ENCODE measurements at regions not wholly inside any gene's neighbourhood (a gene's known extent, or its start where the extent isn't known, plus 50 kb on each side); places are given as distances from the start of the nearest gene placed in this dataset.

- peak; percentile 29 for DNase-seq (ENCODE audit: low read depth, low spot score)
Measured at GRCh38 chr5:54743997-54744788, 226.6 kb downstream of the SNX18 start.

- DNase-seq (ENCODE audit: low read depth, low spot score): no peak
Measured at GRCh38 chr5:54743581-54743980, 226.0 kb downstream of the SNX18 start.

DNA sequence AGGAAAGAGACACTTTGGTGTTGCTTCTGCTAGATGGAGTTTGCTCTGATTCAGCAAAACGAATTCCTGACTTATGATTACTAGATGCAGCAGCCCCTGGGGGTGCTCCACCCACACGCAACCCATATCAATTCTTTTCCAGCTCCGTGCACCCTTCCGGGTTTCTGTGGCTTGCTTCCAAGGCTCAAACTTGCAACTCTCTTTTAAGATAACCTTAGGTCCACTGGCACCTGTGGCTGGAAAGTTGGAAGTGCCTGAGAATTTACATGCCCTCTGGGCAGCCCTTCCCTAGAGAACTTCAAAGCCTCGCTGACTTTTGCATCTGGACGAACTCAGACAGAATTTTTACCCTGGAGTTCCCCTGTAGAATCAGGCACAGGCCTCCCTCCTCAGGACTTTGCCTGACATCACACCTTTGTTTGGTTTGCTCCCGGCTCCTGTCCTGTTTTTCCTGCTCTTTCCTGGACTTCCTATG, 224.9 kb downstream of the SNX18 start:
- no peak for DNase-seq (ENCODE audit: low read depth, low spot score)

DNA sequence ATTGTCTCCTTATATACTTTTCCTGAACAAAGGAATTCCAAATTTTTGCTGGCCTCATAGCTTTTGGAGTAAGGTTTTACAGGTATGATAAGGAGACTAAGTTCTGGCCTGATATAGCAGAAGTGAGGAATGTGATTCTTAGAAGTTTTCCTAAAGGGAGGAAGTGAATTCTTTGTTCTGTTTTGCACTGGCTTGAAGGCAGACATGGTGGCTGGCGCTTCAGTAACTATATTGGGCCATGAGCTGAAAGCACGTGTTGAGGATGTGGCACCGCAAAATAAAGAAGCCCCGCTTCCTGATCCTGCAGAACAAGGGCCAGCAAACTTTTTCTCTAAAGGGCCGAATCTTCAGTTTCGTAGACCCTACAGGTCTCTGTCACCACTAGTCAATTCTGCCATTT, 224.2 kb downstream of the SNX18 start:
- no peak for DNase-seq (ENCODE audit: low read depth, low spot score)

DNA sequence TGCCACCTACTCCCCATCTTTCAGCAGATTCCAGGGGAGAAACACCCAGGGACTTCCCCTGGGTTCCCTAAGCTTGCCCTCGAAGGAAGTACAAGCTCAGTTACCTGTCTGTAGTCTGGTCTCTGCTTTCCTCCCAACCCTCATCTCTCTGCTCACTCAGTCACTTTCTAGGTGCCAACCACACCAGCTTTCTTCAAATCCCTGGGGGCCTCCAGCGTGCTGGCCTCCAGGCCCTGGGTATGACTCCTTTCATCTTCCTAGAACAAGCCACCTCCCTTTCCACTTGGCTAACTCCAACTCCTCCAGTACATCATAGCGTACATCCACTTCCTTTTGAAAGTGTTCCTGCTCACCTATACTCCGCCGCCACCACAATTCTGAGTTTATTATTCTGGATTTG, 222.6 kb downstream of the SNX18 start:
- no peak for DNase-seq (ENCODE audit: low read depth, low spot score)

GRCh38 chr5:54739371-54739770, 221.8 kb downstream of the SNX18 start:
- DNase-seq (ENCODE audit: low read depth, low spot score): no peak

- DNase-seq (ENCODE audit: low read depth, low spot score): no peak
Measured at GRCh38 chr5:54738973-54739367, 221.4 kb downstream of the SNX18 start.

DNA sequence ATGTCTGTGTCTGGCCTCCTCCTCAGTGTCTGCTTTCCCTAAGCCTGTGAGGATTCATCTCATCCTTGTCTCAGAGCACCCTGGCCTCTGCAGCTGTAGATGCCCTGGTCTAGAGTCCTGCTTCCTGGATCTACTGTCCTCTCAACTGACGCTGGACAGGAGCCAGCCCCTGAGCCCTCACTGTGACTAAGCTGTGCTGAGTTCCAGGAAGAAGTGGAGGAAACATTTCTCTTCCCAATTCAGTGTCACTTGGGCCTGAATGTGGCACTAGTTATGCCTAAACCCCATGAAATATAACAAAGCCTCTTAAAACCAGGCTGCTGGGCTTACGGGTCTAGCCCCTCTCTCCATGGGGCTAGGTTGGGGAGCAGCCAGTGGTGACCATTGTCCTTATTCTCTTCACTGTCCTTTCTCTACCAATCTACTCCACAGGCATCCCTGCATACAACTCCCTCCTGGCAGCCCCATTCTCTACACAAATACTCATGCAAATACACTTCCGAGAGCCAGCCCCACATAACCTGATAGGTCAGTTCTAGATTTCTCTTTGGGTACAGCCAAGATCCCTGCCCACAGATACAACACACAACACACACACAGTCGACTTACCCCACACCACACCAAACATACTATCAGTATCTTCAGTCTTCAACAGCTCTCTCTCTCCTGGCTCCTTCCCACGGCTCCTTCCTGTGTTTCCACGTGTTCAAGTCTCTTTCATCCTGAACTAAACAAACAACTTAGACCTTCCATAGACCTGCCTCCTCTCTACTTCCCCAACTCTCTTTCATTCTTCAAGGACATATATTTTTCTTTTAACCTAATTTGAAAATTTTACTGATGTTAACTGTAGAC, 220.8 kb downstream of the SNX18 start:
- no peak for DNase-seq (ENCODE audit: low read depth, low spot score)

DNA sequence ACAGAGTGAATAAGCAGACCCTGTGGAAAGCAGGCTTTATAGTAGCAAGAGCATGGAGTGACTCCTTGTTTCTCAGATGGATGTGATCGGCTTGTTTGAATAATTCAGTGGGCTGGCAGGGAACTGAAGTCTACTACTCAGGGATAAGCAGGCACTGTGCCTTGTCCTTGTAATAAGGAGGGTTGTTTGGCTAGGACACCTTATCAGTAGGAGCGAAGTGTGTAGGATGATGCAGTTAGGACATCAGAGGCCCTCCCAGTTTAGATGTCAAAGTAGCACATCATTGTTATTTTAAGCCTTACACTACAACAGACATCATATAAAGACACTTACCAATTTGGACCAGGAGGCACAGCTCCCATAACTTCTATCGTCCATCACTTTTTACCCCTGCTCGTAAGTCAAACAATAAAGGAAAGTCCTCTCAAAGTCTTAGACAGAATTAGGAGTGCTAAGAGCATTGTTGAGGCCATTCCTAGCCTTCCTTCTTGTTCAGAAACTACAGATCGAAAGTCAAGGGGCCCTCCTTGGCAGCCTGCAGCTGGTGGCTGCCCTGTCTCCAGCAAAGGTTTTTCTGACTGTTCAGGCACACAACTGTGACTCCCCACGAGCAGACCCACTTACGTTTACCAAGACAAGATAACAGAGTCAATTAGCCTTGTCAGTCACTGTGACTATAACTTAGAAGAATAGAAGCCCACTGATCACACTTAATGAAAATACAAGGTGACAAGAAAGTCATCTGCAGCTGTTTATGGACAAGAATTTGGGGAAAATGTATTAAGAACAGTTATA, 218.6 kb downstream of the SNX18 start:
- no peak for DNase-seq (ENCODE audit: low read depth, low spot score)

- DNase-seq (ENCODE audit: low read depth, low spot score): no peak
Measured at GRCh38 chr5:54733101-54733500, 215.5 kb downstream of the SNX18 start.

GRCh38 chr5:54732108-54732507, 214.5 kb downstream of the SNX18 start:
- DNase-seq (ENCODE audit: low read depth, low spot score): no peak

GRCh38 chr5:54728588-54728915, 211.0 kb downstream of the SNX18 start:
- no peak for DNase-seq (ENCODE audit: low read depth, low spot score)

- no peak for DNase-seq (ENCODE audit: low read depth, low spot score)
Measured at GRCh38 chr5:54727874-54728587, 210.5 kb downstream of the SNX18 start.

DNA sequence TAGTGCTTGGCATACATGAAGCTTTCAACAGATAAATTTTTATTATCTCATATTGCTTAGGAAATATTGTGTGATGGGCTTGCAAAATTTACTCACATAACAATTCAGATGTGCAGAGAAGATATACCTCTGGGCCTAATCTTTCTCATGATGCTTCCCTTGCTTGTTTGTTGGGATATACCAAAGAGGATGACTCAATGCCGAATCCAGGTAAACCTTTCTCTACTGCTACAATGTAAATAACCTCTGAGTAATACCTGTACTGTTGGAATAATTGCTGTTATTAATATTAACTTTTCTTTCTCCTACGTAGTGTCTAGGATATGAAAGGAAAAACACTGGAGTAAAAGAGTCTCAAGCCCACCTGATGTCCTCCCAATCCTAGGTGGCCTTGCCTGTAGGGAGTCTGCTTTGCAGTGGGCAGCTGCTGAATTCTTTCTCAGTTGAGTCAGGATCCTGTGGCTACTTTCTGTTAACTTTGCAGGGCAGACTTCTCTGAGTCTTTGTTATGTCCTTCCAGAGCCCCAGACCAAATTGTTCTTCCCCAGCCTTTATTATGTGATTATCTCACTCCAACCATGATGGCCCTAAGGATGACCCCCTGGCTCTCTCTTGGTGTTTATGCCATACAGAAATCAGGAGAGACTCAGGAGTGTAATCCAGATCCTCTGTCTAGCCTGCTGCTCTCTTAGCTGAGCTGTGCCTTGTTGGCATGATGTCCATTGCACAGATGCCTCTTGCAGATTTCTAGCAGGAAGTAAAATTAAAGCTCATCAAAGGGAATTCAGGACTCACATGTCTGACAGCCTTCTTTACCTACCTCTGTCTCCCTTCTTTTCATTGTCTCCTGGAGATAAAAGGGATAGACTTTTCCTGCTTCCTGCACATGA, 208.1 kb downstream of the SNX18 start:
- no peak for DNase-seq (ENCODE audit: low read depth, low spot score)

GRCh38 chr5:54722846-54723433, 205.4 kb downstream of the SNX18 start:
- no peak for DNase-seq (ENCODE audit: low read depth, low spot score)

- no peak for DNase-seq (ENCODE audit: low read depth, low spot score)
Measured at GRCh38 chr5:54721951-54722654, 204.5 kb downstream of the SNX18 start.

GRCh38 chr5:54721116-54721515, 203.6 kb downstream of the SNX18 start:
- no peak for DNase-seq (ENCODE audit: low read depth, low spot score)

DNA sequence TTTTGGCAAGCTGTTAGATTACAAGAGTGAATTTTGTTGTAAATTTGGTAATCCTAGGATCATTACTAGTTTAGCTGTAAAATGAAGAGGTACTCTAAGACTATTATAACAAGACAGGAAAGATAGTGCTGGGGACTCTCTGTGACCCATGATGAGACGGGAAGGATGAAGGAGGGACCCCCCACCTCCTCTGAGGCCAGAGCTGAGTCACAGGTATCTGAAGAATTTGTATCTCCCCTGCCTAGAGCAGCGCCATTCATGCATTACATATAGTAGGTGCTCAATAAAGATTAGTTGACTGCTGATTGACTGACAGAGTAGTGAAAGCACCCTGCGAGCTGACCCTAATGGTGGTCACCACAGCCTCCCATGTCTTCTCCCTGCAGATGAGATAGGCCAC, 202.8 kb downstream of the SNX18 start:
- DNase-seq (ENCODE audit: low read depth, low spot score): no peak

All from activated CD4-positive, CD25-positive, alpha-beta regulatory T cell treated with anti-CD3 and anti-CD28 coated beads, Interleukin-2, amount 50 U/mL, for 16 hours (primary cell).